GM18909 (cell line): ENCODE measurements at regions not wholly inside any gene's neighbourhood (a gene's known extent, or its start where the extent isn't known, plus 50 kb on each side); places are given as distances from the start of the nearest gene placed in this dataset.

Experiments used
- ATAC-seq: cut with Tn5 transposase; IDR thresholded peaks from one replicate; pipeline ENCODE4 v1.9.1; 2021; ENCODE audit warnings: mild to moderate bottlenecking; ENCODE audit not compliant: unreplicated experiment, poor library complexity

DNA sequence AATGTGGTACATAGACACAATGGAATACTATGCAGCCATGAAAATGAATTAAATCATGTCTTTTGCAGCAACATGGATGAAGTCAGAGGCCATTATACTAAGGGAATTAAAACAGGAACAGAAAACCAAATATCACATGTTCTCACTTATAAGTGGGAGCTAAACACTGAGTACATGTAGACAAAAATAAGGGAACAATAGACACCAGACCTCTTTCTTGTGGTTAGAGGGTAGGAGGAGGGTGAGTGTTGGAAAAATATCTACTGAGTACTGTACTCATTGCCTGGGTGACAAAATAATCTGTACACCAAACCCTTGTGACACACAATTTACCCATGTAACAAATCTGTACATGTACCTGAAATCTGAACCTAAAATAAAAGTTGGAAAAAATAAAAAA, 59.1 kb upstream of the ANO5 start:
- no peak for ATAC-seq

DNA sequence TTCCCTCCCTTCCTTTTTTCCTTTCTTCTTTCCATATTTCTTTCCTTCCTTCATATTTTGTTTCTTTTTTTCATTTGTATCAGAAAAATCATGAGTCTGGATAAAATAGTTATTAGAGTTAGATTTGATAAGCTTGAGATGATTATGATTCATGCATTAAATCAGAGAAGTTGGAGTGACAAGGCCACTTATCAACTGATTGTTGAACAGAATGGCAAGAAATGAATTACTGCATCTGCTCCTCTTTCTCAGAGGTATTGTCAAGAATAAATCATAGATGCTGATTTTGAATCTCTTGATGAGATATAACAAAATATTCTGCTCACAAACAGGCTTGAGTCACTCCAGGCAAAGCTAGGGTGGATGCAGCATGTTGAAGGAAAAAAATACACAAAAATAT, 54.6 kb upstream of the ANO5 start:
- no peak for ATAC-seq
